BJ (cell line): ENCODE measurements at regions not wholly inside any gene's neighbourhood (a gene's known extent, or its start where the extent isn't known, plus 50 kb on each side); places are given as distances from the start of the nearest gene placed in this dataset.

ENCODE experiments used
- CTCF ChIA-PET: fragments of 350-600 bp; formaldehyde crosslinking; extraction: SDS; loops from one replicate; lab custom pipeline; 2021; ENCODE audit warnings: antibody characterized with exemption, inconsistent platforms; lab: Yijun Ruan, JAX
- POLR2A ChIA-PET: fragments of 300-600 bp; sonication (Branson Sonifier 250); formaldehyde crosslinking; extraction: SDS; loops from one replicate; lab custom pipeline; 2021; ENCODE audit warnings: antibody characterized with exemption; lab: Charles Lee
- DNase-seq: peaks from one replicate; pipeline ENCODE4 v3.0.0-alpha.2; 2011; ENCODE audit warnings: low read depth
- H3K27me3 ChIP-seq: 2 replicates; pipeline ENCODE4 v1.6.0; 2011; ENCODE audit warnings: low read length; ENCODE audit not compliant: control insufficient read depth, insufficient read depth
- H3K36me3 ChIP-seq: 2 replicates; pipeline ENCODE4 v1.5.1; 2011; ENCODE audit warnings: low read length; ENCODE audit not compliant: control insufficient read depth, insufficient read depth
- H3K4me3 ChIP-seq: 2 replicates; pipeline ENCODE4 v1.5.1; 2011; ENCODE audit warnings: low read depth, mild to moderate bottlenecking, control low read depth, low read length
- CTCF ChIP-seq: IDR thresholded peaks from 2 replicates; pipeline ENCODE4 v1.5.1; 2011; ENCODE audit warnings: low read depth, mild to moderate bottlenecking, control low read depth, inconsistent platforms, low read length, moderate library complexity; ENCODE audit not compliant: insufficient read depth

GRCh38 chr5:41637424-41637823 is 127.0 kb upstream of the PLCXD3 start:
- Histone ChIP-seq H3K4me3 (no peak overlapping the region), H3K27me3 (no peaks in the 10 kb centered on the region), H3K36me3 (no peaks in the 10 kb centered on the region)
- CTCF ChIA-PET, result interaction anchor here (1.0 to 1.7 kb wide), 6 partner anchors 9 to 733 kb away, joined by 3 to 6 read pairs (median 4); no protein-coding TSS in a partner anchor
- TF ChIP-seq CTCF, result no peak
- DNase-seq, result no peak
- POLR2A ChIA-PET, result no interaction called here

GRCh38 chr5:41636605-41637004 is 126.2 kb upstream of the PLCXD3 start:
- ChIA-PET CTCF (interaction anchor here (1.3 kb wide), 1 partner anchor 19 kb away, joined by 6 read pairs; no protein-coding TSS in a partner anchor), POLR2A (no interaction called here)
- no peaks in the 10 kb centered on the region for H3K36me3 ChIP-seq
- peak; percentile 39 for TF ChIP-seq CTCF
- DNase-seq, result no peak
- H3K4me3 ChIP-seq, result no peak overlapping the region
- no peaks in the 10 kb centered on the region for H3K27me3 ChIP-seq

GRCh38 chr5:41629897-41630296 is 119.5 kb upstream of the PLCXD3 start:
- CTCF ChIA-PET, result no interaction called here
- no peak for DNase-seq
- no peak overlapping the region for H3K4me3 ChIP-seq
- H3K36me3 ChIP-seq, result no peaks in the 10 kb centered on the region
- TF ChIP-seq CTCF, result no peak
- POLR2A ChIA-PET, result no interaction called here
- H3K27me3 ChIP-seq, result no peaks in the 10 kb centered on the region

- H3K27me3 ChIP-seq, result no peaks in the 10 kb centered on the region
- CTCF ChIA-PET, result no interaction called here
- TF ChIP-seq CTCF, result no peak
- DNase-seq, result no peak
- no peak overlapping the region for H3K4me3 ChIP-seq
- no peaks in the 10 kb centered on the region for H3K36me3 ChIP-seq
- POLR2A ChIA-PET, result no interaction called here
Observed at GRCh38 chr5:41625571-41625970, 115.2 kb upstream of the PLCXD3 start.

- Histone ChIP-seq H3K36me3 (no peaks in the 10 kb centered on the region), H3K27me3 (no peaks in the 10 kb centered on the region), H3K4me3 (no peak overlapping the region)
- ChIA-PET CTCF (interaction anchor here (0.7 to 0.8 kb wide), 2 partner anchors 16 to 1988 kb away, joined by 3 read pairs; no protein-coding TSS in a partner anchor), POLR2A (no interaction called here)
- DNase-seq, result no peak
- no peak for TF ChIP-seq CTCF
Observed at GRCh38 chr5:41621420-41621819, 111.0 kb upstream of the PLCXD3 start.
